ENCODE measurements at regions not wholly inside any gene's neighbourhood (a gene's known extent, or its start where the extent isn't known, plus 50 kb on each side); places are given as distances from the start of the nearest gene placed in this dataset.

DNA sequence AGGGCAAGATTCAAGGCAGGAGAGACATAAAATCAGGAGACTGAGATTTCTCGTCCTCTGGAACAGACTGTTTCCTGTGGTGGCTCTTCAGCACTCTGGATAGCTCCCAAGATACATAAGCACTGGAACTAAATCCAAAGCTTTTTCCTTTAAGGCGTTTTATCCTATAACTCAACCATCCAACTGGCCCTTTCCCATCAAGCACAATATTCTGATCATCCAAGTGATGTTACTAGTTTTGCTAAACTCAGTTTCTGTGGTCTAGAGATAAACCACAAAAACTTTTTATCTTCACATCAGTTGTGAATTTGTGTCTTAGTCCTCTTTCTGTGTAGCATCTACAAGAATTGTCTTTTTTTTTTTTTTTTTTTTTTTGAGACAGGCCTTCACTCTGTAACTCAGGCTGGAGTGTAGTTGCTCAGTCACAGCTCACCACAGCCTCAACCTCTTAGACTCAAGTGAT lies 299.4 kb downstream of the COX7C start:
- ATAC-seq (no peak), DNase-seq (no peak)
- Histone ChIP-seq H3K27me3 (ENCODE audit: insufficient read depth in 3 of 3, low read length in 2 of 3) (no peaks in the 10 kb centered on the region), H3K9me3 (no peaks in the 10 kb centered on the region), H3K27ac (no peak overlapping the region), H3K4me3 (no peak overlapping the region), H3K36me3 (ENCODE audit: insufficient read depth in 1 of 2, low read depth in 1 of 2) (no peaks in the 10 kb centered on the region), H3K4me1 (no peaks in the 10 kb centered on the region)
- WGBS, 3 donors, result 3 to 12% (median 11%) methylated on average over 2 of the region's 2 CpGs
- TF ChIP-seq, protein P1, sequence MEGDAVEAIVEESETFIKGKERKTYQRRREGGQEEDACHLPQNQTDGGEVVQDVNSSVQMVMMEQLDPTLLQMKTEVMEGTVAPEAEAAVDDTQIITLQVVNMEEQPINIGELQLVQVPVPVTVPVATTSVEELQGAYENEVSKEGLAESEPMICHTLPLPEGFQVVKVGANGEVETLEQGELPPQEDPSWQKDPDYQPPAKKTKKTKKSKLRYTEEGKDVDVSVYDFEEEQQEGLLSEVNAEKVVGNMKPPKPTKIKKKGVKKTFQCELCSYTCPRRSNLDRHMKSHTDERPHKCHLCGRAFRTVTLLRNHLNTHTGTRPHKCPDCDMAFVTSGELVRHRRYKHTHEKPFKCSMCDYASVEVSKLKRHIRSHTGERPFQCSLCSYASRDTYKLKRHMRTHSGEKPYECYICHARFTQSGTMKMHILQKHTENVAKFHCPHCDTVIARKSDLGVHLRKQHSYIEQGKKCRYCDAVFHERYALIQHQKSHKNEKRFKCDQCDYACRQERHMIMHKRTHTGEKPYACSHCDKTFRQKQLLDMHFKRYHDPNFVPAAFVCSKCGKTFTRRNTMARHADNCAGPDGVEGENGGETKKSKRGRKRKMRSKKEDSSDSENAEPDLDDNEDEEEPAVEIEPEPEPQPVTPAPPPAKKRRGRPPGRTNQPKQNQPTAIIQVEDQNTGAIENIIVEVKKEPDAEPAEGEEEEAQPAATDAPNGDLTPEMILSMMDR (IDR thresholded peaks at IDR 0.05), result no peak
- intact Hi-C loops (cut with DNase I), result no loop called here

DNA sequence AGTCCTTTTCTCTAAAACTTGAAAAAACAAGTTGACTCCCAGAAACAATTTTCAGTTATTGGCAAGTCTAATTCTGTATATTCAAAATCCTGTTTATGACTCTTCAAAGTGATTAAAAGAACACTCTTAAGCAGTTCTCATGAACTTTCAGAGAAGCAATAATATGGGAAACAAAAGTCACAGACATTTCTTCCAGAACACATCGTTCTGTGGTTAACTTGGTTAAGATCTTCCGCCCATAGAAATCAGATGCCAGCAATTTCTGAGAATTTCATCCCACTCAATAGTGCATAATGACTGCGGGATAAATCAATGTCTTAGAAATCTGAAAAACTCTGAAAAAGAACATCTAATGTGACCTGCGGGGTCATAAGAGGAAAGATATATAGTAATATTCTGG lies 300.5 kb downstream of the COX7C start:
- Histone ChIP-seq H3K27me3 (ENCODE audit: insufficient read depth in 3 of 3, low read length in 2 of 3) (no peaks in the 10 kb centered on the region), H3K9me3 (no peaks in the 10 kb centered on the region), H3K4me3 (no peak overlapping the region), H3K4me1 (no peaks in the 10 kb centered on the region), H3K27ac (no peak overlapping the region), H3K36me3 (ENCODE audit: insufficient read depth in 1 of 2, low read depth in 1 of 2) (no peaks in the 10 kb centered on the region)
- ATAC-seq, result no peak
- DNase-seq, result no peak
- intact Hi-C loops (cut with DNase I), result no loop called here
- 43 to 64% (median 52%) methylated on average over 4 of the region's 4 CpGs for WGBS, 3 donors
- TF ChIP-seq, protein P1 (IDR thresholded peaks at IDR 0.05), result no peak

DNA sequence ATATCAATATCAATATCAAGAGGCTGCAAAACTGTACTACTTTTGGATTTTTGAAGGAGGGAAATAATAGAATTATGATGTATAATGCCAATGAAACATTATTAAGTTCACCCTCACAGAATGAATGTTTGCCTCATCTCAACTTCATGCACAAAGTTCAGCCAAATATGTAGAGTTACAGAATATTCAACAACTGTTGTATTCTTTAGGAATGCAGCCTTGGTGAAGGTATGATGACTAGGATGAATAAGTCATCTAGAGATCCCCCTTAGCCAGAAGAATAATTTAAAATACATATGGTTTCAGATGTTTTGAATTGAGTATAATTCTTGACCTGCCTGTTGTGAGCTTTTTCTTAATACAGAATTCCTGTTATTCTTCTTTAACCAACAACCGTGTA lies 308.3 kb downstream of the COX7C start:
- no peaks in the 10 kb centered on the region for H3K9me3 ChIP-seq
- 78 to 92% (median 82%) methylated on average over 1 of the region's 1 CpG for WGBS, 3 donors
- TF ChIP-seq, protein P1 (IDR thresholded peaks at IDR 0.05), result no peak

DNA sequence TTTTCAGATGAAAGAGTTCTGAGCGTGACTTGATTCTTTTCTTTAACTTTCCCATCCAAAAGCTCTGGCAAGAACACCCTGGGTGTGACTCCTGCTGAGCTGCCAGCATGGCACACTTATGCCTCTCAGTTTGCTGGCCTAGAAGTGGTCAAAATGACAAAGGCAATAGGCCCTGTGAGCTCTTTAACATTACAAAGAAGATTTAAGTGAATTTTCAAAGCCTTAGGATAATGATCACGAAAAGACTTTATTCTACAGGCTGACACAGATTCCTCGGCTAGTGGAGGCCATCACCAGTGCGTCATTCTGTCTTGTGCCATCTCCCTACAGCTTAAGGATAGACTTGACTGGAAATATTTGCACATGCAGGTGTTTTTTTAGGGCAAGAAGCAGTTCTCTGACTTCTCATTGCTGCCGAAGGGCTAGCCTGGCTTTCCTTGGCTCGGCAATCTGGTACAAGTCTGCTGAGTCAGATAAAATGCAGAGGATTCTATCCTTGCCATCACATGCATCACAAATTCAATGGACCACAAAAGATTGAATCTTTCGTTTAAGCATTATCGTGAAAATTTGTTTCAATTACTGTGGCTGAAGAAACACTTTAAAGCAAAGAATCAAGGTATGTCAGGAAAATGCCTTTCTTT lies 311.5 kb downstream of the COX7C start:
- no peak for ATAC-seq
- no peaks in the 10 kb centered on the region for H3K4me1 ChIP-seq
- DNase-seq, result no peak
- intact Hi-C loops (cut with DNase I), result no loop called here
- H3K9me3 ChIP-seq, result no peaks in the 10 kb centered on the region
- 34 to 41% (median 38%) methylated on average over 8 of the region's 8 CpGs for WGBS, 3 donors
- no peak overlapping the region for H3K4me3 ChIP-seq
- TF ChIP-seq, protein P1 (IDR thresholded peaks at IDR 0.05), result no peak
- no peaks in the 10 kb centered on the region for H3K27me3 ChIP-seq (ENCODE audit: insufficient read depth in 3 of 3, low read length in 2 of 3)
- H3K36me3 ChIP-seq (ENCODE audit: insufficient read depth in 1 of 2, low read depth in 1 of 2), result no peaks in the 10 kb centered on the region
- no peak overlapping the region for H3K27ac ChIP-seq

More for the DNA sequence above, 308.3 kb downstream of the COX7C start:
- DNase-seq, result no peak
- Histone ChIP-seq H3K36me3 (ENCODE audit: insufficient read depth in 1 of 2, low read depth in 1 of 2) (no peaks in the 10 kb centered on the region), H3K4me3 (no peak overlapping the region), H3K27ac (no peak overlapping the region), H3K27me3 (ENCODE audit: insufficient read depth in 3 of 3, low read length in 2 of 3) (no peaks in the 10 kb centered on the region), H3K4me1 (no peaks in the 10 kb centered on the region)
- intact Hi-C loops (cut with DNase I), result no loop called here
- ATAC-seq, result no peak

DNA sequence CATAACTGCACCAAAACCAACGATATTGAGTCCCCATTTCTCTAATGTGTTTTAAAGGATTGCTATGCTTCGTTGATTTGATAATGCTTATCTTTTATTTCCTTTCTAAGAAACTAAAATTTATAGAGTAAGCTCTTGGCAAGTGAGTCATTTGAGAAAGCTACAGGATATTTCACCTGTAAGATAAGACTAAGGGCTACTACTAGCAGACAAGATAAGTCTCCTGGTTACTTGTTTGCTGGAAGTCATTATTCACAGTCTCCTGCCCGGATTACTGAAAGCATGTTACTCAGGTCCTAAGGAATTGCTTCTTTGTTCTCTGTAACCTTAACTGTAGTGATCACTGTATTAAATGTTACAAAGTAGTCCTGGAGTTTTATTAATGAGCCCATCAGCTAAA lies 315.9 kb upstream of the RASA1 start:
- Histone ChIP-seq H3K27ac (no peak overlapping the region), H3K9me3 (no peaks in the 10 kb centered on the region), H3K36me3 (ENCODE audit: insufficient read depth in 1 of 2, low read depth in 1 of 2) (no peaks in the 10 kb centered on the region), H3K4me3 (no peak overlapping the region), H3K27me3 (ENCODE audit: insufficient read depth in 3 of 3, low read length in 2 of 3) (no peaks in the 10 kb centered on the region), H3K4me1 (no peaks in the 10 kb centered on the region)
- DNase-seq (no peak), ATAC-seq (no peak)
- WGBS, 3 donors, result 65 to 67% (median 66%) methylated on average over 3 of the region's 3 CpGs
- intact Hi-C loops (cut with DNase I), result no loop called here
- TF ChIP-seq, protein P1 (IDR thresholded peaks at IDR 0.05), result no peak
